Left kidney (tissue), 1 donor: ENCODE measurements at regions not wholly inside any gene's neighbourhood (a gene's known extent, or its start where the extent isn't known, plus 50 kb on each side); places are given as distances from the start of the nearest gene placed in this dataset.

Experiments
- DNase-seq: peaks from one replicate; pipeline ENCODE4 v3.0.0-alpha.2; 2013

GRCh38 chr18:25962919-25963318 is 127.5 kb downstream of the SS18 start:
- no peak for DNase-seq

- DNase-seq: no peak
These were observed 128.2 kb downstream of the SS18 start for GRCh38 chr18:25962176-25962575.

GRCh38 chr18:25957017-25957416 is 133.4 kb downstream of the SS18 start:
- no peak for DNase-seq

GRCh38 chr18:25953111-25953510 is 137.3 kb downstream of the SS18 start:
- no peak for DNase-seq

- no peak for DNase-seq
These were observed 140.1 kb downstream of the SS18 start for GRCh38 chr18:25950321-25950720.

GRCh38 chr18:25946540-25946939 is 143.9 kb downstream of the SS18 start:
- DNase-seq: no peak

- DNase-seq: no peak
These were observed 155.1 kb downstream of the SS18 start for GRCh38 chr18:25935356-25935755.

- no peak for DNase-seq
These were observed 159.3 kb downstream of the SS18 start for GRCh38 chr18:25931126-25931525.

GRCh38 chr18:25929787-25930186 is 160.6 kb downstream of the SS18 start:
- DNase-seq: no peak

- DNase-seq: no peak
These were observed 162.6 kb downstream of the SS18 start for GRCh38 chr18:25927830-25928229.

GRCh38 chr18:25923193-25923592 is 167.2 kb downstream of the SS18 start:
- no peak for DNase-seq

- no peak for DNase-seq
These were observed 168.6 kb downstream of the SS18 start for GRCh38 chr18:25921677-25922421.

- no peak for DNase-seq
These were observed 174.5 kb downstream of the SS18 start for GRCh38 chr18:25915907-25916306.

- DNase-seq: no peak
These were observed 191.4 kb downstream of the SS18 start for GRCh38 chr18:25898965-25899364.

- DNase-seq: no peak
These were observed 193.5 kb downstream of the SS18 start for GRCh38 chr18:25896956-25897355.

- DNase-seq: no peak
These were observed 194.1 kb downstream of the SS18 start for GRCh38 chr18:25896178-25896780.

GRCh38 chr18:25895518-25895917 is 194.9 kb downstream of the SS18 start:
- no peak for DNase-seq

- no peak for DNase-seq
These were observed 204.1 kb downstream of the SS18 start for GRCh38 chr18:25886283-25886682.

GRCh38 chr18:25883091-25883490 is 207.3 kb downstream of the SS18 start:
- DNase-seq: no peak

GRCh38 chr18:25881149-25881548 is 209.3 kb downstream of the SS18 start:
- DNase-seq: no peak

- DNase-seq: no peak
These were observed 210.0 kb downstream of the SS18 start for GRCh38 chr18:25880441-25880840.

GRCh38 chr18:25876330-25876948 is 214.0 kb downstream of the SS18 start:
- no peak for DNase-seq

- no peak for DNase-seq
These were observed 214.7 kb downstream of the SS18 start for GRCh38 chr18:25875551-25876240.
